Uterus (tissue), 2 donors: ENCODE measurements at regions not wholly inside any gene's neighbourhood (a gene's known extent, or its start where the extent isn't known, plus 50 kb on each side); places are given as distances from the start of the nearest gene placed in this dataset.
"Not testable (repeated sequence)": the region's sequence is repeated elsewhere in the genome, so short reads cannot be mapped to it uniquely, and the experiment has no call there.

ENCODE experiments used
- POLR2A ChIP-seq, 2 donors: fragments of 450-650 bp; IDR thresholded peaks; one replicate each; pipeline ENCODE4 v1.6.1; 2016; ENCODE audit warnings: antibody characterized with exemption in 2 of 2, mild to moderate bottlenecking in 1 of 2, moderate library complexity in 1 of 2
- TF ChIP-seq, protein P1 (sequence below), 4 experiments: fragments of 200-600 bp in 2 of 4; fragments of 450-650 bp in 2 of 4; sonication (generic) in 2 of 4; IDR thresholded peaks; one replicate each; pipeline ENCODE4 v1.5.1; 2016 to 2019; ENCODE audit warnings: antibody characterized with exemption in 4 of 4, mild to moderate bottlenecking in 2 of 4, moderate library complexity in 1 of 4

DNA sequence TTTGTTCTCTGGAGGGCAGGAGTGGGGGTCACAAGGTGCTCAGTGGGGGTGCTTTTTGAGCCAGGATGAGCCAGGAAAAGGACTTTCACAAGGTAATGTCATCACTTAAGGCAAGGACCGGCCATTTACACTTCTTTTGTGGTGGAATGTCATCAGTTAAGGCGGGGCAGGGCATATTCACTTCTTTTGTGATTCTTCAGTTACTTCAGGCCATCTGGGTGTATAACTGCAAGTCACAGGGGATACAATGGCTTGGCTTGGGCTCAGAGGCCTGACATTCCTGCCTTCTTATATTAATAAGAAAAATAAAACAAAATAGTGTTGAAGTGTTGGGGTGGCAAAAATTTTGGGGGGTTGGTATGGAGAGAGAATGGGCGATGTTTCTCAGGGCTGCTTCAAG lies 841.8 kb downstream of the SLITRK5 start:
- TF ChIP-seq, protein P1, sequence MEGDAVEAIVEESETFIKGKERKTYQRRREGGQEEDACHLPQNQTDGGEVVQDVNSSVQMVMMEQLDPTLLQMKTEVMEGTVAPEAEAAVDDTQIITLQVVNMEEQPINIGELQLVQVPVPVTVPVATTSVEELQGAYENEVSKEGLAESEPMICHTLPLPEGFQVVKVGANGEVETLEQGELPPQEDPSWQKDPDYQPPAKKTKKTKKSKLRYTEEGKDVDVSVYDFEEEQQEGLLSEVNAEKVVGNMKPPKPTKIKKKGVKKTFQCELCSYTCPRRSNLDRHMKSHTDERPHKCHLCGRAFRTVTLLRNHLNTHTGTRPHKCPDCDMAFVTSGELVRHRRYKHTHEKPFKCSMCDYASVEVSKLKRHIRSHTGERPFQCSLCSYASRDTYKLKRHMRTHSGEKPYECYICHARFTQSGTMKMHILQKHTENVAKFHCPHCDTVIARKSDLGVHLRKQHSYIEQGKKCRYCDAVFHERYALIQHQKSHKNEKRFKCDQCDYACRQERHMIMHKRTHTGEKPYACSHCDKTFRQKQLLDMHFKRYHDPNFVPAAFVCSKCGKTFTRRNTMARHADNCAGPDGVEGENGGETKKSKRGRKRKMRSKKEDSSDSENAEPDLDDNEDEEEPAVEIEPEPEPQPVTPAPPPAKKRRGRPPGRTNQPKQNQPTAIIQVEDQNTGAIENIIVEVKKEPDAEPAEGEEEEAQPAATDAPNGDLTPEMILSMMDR (IDR thresholded peaks at IDR 0.05), result not testable (repeated sequence)
- TF ChIP-seq POLR2A (IDR thresholded peaks at IDR 0.05), result not testable (repeated sequence)
